Neutrophil (primary cell): ENCODE measurements at regions not wholly inside any gene's neighbourhood (a gene's known extent, or its start where the extent isn't known, plus 50 kb on each side); places are given as distances from the start of the nearest gene placed in this dataset.
"Not testable (repeated sequence)": the region's sequence is repeated elsewhere in the genome, so short reads cannot be mapped to it uniquely, and the experiment has no call there.

Experiments used
- H3K27ac ChIP-seq: fragments of 200-600 bp; sonication (generic); 2 replicates; pipeline ENCODE4 v1.5.1; 2016; ENCODE audit warnings: mild to moderate bottlenecking, moderate library complexity
- H3K27me3 ChIP-seq: fragments of 200-600 bp; sonication (generic); 2 replicates; pipeline ENCODE4 v1.6.0; 2016; ENCODE audit warnings: mild to moderate bottlenecking
- H3K36me3 ChIP-seq: fragments of 200-600 bp; sonication (generic); 2 replicates; pipeline ENCODE4 v1.5.1; 2017
- H3K4me1 ChIP-seq, 2 experiments: fragments of 200-600 bp in 1 of 2; sonication (generic) in 1 of 2; 1 replicate in 1 of 2; 2 replicates in 1 of 2; pipeline versions ENCODE4 v1.5.1 to v1.6.1; 2013 to 2016; ENCODE audit warnings: low read depth in 1 of 2, low read length in 1 of 2, mild to moderate bottlenecking in 1 of 2, moderate library complexity in 1 of 2; ENCODE audit not compliant: control insufficient read depth in 1 of 2, insufficient read depth in 1 of 2
- H3K4me3 ChIP-seq, 2 experiments: fragments of 200-600 bp in 1 of 2; sonication (generic) in 1 of 2; 1 replicate in 1 of 2; 2 replicates in 1 of 2; pipeline ENCODE4 v1.5.1; 2013 to 2016; ENCODE audit warnings: low read depth in 1 of 2, low read length in 1 of 2, mild to moderate bottlenecking in 1 of 2, moderate library complexity in 1 of 2
- H3K9me3 ChIP-seq: fragments of 200-600 bp; sonication (generic); 2 replicates; pipeline ENCODE4 v1.5.1; 2016
- TF ChIP-seq, protein P1 (sequence below): fragments of 200-600 bp; sonication (generic); IDR thresholded peaks from 2 replicates; pipeline ENCODE4 v1.5.1; 2016; ENCODE audit warnings: antibody characterized with exemption

DNA sequence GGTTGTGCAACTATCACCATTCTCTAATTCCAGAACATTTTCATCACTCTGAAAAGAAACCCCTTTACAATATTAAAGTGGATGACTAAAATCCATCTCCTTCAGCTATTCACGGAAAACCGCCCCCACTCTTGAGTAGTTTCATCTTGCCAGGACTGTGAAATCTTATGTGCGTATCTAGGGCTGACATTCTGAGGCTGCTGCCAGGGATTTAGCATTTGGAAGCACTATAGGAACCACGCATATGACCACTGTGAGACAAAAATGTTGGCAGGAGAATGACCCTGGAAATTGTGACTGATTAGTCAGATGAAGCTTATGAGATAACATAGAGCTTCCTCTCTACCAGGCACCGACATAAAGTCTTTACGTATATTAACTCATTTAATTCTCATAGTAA lies 305.2 kb upstream of the PDE3A start:
- H3K9me3 ChIP-seq = no peaks in the 10 kb centered on the region
- no peaks in the 10 kb centered on the region for H3K4me1 ChIP-seq
- H3K27me3 ChIP-seq = no peaks in the 10 kb centered on the region
- H3K4me3 ChIP-seq = no peak overlapping the region
- TF ChIP-seq, protein P1, sequence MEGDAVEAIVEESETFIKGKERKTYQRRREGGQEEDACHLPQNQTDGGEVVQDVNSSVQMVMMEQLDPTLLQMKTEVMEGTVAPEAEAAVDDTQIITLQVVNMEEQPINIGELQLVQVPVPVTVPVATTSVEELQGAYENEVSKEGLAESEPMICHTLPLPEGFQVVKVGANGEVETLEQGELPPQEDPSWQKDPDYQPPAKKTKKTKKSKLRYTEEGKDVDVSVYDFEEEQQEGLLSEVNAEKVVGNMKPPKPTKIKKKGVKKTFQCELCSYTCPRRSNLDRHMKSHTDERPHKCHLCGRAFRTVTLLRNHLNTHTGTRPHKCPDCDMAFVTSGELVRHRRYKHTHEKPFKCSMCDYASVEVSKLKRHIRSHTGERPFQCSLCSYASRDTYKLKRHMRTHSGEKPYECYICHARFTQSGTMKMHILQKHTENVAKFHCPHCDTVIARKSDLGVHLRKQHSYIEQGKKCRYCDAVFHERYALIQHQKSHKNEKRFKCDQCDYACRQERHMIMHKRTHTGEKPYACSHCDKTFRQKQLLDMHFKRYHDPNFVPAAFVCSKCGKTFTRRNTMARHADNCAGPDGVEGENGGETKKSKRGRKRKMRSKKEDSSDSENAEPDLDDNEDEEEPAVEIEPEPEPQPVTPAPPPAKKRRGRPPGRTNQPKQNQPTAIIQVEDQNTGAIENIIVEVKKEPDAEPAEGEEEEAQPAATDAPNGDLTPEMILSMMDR = no peak
- no peak overlapping the region for H3K27ac ChIP-seq
- no peaks in the 10 kb centered on the region for H3K36me3 ChIP-seq

DNA sequence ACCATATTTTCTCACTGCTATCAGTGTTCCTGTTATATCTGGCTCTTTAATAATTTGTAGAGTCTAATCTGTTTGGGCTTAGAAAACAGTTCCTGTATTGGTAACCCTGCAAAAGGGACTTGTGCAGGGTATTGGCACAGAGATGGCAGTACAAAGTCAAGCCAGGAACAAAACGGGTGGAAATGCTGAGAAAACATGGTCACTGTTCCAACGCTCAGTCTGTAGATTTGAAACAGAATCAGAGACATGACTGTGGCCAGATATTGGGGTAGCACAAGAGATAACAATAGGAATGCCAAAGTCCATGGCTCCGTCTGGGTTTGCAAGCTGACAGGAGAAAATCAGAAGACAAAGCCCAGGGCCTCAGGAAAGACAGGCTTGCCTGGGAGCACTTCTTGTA lies 290.7 kb upstream of the PDE3A start:
- TF ChIP-seq, protein P1 = no peak
- Histone ChIP-seq H3K27me3 (no peaks in the 10 kb centered on the region), H3K4me1 (no peaks in the 10 kb centered on the region), H3K9me3 (no peaks in the 10 kb centered on the region), H3K27ac (no peak overlapping the region), H3K36me3 (no peaks in the 10 kb centered on the region), H3K4me3 (no peak overlapping the region)

DNA sequence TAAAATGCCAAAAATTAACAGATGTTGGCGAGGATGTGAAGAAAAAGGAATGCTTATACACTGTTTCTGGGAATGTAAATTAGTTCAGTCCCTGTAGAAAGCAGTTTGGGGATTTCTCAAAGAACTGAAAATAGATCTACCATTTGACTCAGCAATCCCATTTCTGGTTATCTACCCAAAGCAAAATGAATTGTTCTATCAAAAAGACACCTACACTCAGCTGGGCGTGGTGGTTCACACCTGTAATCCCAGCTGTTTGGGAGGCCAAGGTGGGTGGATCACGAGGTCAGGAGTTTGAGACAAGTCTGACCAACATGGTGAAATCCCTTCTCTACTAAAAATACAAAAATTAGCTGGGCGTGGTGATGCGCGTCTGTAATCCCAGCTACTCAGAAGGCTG lies 279.3 kb upstream of the PDE3A start:
- Histone ChIP-seq H3K4me3 (no peak overlapping the region), H3K27me3 (no peaks in the 10 kb centered on the region), H3K9me3 (no peaks in the 10 kb centered on the region), H3K36me3 (no peaks in the 10 kb centered on the region), H3K27ac (no peak overlapping the region), H3K4me1 (no peaks in the 10 kb centered on the region)
- TF ChIP-seq, protein P1 = no peak

DNA sequence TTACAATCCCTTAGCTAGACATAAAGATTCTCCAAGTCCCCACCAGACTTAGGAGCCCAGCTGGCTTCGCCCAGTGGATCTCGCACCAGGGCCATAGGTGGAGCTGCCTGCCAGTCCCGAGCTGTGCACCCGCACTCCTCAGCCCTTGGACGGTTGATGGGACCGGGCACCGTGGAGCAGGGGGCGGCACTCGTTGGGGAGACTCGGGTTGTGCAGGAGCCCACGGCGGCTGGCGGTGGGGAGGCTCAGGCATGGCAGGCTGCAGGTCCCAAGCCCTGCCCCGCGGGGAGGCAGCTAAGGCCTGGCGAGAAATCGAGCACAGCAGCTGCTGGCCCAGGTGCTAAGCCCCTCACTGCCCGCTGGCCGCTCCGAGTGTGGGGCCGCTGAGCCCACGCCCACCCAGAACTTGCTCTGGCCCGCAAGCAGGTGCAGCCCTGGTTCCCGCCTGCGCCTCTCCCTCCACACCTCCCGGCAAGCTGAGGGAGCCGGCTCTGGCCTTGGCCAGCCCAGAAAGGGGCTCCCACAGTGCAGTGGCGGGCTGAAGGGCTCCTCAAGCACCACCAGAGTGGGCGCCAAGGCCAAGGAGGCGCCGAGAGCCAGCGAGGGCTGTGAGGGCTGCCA lies 275.0 kb upstream of the PDE3A start:
- not testable (repeated sequence) for H3K4me3 ChIP-seq, H3K4me1 ChIP-seq, H3K36me3 ChIP-seq, H3K27ac ChIP-seq, H3K9me3 ChIP-seq, H3K27me3 ChIP-seq

DNA sequence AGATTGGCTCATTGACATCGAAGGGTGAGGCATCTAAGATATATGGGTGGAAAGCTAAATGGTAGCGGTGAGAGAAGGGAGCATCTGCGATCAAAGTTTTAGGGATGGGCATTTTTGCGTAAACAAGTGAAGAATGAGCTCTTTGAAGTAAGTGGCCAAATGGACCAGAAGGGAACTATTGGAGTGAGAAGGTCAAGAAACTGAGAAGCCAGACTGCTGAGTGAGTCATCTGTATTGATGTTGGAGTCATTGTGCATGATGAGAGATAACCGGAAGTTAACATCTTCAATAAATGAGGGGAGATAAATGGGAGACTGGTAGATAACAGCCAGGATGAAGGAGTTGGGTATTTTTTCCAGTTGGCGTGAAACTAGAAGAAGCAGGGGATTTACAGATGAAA lies 271.9 kb upstream of the PDE3A start:
- Histone ChIP-seq H3K4me1 (no peaks in the 10 kb centered on the region), H3K36me3 (no peaks in the 10 kb centered on the region), H3K9me3 (no peaks in the 10 kb centered on the region), H3K27ac (no peak overlapping the region), H3K4me3 (no peak overlapping the region), H3K27me3 (no peaks in the 10 kb centered on the region)
- TF ChIP-seq, protein P1 = no peak

DNA sequence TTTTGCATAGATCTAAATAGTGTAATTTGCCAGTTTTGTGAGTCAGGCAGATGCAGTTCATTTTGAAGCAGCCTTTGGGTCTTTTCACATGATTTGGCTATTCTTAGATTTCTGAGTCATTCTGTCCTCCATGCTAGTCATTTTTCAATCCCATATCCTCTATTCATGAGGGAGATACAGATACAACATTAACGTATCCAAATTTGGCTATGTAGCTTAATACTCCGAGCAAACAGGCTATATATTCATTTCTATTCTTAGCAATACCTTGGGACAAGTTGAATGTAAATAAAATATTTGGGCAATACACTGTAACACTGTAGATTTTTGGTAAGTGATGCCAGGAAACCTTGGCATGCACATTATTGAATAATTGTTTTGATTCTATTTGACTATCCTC lies 270.7 kb upstream of the PDE3A start:
- Histone ChIP-seq H3K4me1 (no peaks in the 10 kb centered on the region), H3K36me3 (no peaks in the 10 kb centered on the region), H3K27me3 (no peaks in the 10 kb centered on the region), H3K4me3 (no peak overlapping the region), H3K9me3 (no peaks in the 10 kb centered on the region), H3K27ac (no peak overlapping the region)
- TF ChIP-seq, protein P1 = no peak
